ENCODE measurements at regions not wholly inside any gene's neighbourhood (a gene's known extent, or its start where the extent isn't known, plus 50 kb on each side); places are given as distances from the start of the nearest gene placed in this dataset.

DNA sequence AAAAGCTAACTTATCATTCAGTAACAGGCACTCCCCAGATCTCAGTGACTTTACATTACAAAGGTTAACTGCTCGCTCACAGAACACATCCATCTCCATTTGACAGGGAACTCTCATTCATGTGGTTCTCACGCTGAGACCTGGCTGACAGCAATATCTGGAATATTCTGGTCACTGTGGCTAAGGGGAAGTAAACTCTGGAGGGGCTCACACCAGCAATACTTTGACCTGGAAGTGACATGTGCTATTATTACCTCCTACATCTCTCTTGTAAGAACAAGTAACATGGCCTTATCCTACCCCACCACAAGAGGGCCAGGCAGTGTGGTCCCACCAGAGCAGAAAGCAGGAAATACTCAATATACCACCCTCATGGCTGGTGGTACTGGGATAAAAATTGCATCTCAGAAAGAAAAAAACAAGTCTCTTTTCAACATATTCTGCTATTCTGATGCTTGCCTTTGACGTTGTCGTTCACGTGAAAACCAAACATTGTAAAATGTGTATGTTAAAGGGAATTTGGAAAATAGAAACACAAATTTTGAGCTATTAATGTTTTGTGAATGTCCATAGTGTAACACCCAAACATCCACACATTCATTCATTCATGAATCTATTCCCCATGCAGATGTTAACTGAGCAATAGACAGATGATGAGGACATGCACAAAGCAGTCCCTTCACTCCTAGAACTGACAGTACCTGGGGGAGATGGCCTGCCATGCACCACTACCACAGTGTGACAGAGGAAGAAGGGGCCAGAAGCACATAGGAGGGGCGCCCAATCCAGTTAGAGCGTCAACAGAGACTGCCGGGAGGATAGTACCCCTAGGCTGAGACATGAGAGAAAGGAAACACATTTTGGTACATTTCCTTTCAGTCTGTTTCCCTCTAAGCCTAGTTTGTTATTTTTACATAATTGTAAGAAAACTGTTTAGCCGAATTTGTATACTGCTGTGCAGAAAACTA is 166.0 kb upstream of the SP4 start (continued):
- TF ChIP-seq AR (CRISPR knock-in tag; IDR thresholded peaks at IDR 0.05) (no peak), MAX (CRISPR knock-in tag; IDR thresholded peaks at IDR 0.05) (0 out of 2 replicates have a peak, but pooled peaks have one; percentile 36), PREB (CRISPR knock-in tag; IDR thresholded peaks at IDR 0.05; ENCODE audit: borderline replicate concordance) (no peak), ERG (CRISPR knock-in tag; IDR thresholded peaks at IDR 0.05) (peak; percentile 76; the same call in 1 of the 2 replicates), CREM (CRISPR knock-in tag; IDR thresholded peaks at IDR 0.05) (peak; percentile 46; the same call in 1 of the 2 replicates), PRRX2 (CRISPR knock-in tag; IDR thresholded peaks at IDR 0.05) (0 out of 2 replicates have a peak, but pooled peaks have one; percentile 40)
- TF ChIP-seq, protein P1, sequence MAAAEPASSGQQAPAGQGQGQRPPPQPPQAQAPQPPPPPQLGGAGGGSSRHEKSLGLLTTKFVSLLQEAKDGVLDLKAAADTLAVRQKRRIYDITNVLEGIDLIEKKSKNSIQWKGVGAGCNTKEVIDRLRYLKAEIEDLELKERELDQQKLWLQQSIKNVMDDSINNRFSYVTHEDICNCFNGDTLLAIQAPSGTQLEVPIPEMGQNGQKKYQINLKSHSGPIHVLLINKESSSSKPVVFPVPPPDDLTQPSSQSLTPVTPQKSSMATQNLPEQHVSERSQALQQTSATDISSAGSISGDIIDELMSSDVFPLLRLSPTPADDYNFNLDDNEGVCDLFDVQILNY (CRISPR knock-in tag; IDR thresholded peaks at IDR 0.05), result no peak
- TF ChIP-seq, protein P2, sequence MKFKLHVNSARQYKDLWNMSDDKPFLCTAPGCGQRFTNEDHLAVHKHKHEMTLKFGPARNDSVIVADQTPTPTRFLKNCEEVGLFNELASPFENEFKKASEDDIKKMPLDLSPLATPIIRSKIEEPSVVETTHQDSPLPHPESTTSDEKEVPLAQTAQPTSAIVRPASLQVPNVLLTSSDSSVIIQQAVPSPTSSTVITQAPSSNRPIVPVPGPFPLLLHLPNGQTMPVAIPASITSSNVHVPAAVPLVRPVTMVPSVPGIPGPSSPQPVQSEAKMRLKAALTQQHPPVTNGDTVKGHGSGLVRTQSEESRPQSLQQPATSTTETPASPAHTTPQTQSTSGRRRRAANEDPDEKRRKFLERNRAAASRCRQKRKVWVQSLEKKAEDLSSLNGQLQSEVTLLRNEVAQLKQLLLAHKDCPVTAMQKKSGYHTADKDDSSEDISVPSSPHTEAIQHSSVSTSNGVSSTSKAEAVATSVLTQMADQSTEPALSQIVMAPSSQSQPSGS (CRISPR knock-in tag; IDR thresholded peaks at IDR 0.05; ENCODE audit: borderline replicate concordance, low read depth), result no peak
- TF ChIP-seq, protein P3, sequence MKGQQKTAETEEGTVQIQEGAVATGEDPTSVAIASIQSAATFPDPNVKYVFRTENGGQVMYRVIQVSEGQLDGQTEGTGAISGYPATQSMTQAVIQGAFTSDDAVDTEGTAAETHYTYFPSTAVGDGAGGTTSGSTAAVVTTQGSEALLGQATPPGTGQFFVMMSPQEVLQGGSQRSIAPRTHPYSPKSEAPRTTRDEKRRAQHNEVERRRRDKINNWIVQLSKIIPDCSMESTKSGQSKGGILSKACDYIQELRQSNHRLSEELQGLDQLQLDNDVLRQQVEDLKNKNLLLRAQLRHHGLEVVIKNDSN (CRISPR knock-in tag; IDR thresholded peaks at IDR 0.05), result no peak
- TF ChIP-seq, protein P4, sequence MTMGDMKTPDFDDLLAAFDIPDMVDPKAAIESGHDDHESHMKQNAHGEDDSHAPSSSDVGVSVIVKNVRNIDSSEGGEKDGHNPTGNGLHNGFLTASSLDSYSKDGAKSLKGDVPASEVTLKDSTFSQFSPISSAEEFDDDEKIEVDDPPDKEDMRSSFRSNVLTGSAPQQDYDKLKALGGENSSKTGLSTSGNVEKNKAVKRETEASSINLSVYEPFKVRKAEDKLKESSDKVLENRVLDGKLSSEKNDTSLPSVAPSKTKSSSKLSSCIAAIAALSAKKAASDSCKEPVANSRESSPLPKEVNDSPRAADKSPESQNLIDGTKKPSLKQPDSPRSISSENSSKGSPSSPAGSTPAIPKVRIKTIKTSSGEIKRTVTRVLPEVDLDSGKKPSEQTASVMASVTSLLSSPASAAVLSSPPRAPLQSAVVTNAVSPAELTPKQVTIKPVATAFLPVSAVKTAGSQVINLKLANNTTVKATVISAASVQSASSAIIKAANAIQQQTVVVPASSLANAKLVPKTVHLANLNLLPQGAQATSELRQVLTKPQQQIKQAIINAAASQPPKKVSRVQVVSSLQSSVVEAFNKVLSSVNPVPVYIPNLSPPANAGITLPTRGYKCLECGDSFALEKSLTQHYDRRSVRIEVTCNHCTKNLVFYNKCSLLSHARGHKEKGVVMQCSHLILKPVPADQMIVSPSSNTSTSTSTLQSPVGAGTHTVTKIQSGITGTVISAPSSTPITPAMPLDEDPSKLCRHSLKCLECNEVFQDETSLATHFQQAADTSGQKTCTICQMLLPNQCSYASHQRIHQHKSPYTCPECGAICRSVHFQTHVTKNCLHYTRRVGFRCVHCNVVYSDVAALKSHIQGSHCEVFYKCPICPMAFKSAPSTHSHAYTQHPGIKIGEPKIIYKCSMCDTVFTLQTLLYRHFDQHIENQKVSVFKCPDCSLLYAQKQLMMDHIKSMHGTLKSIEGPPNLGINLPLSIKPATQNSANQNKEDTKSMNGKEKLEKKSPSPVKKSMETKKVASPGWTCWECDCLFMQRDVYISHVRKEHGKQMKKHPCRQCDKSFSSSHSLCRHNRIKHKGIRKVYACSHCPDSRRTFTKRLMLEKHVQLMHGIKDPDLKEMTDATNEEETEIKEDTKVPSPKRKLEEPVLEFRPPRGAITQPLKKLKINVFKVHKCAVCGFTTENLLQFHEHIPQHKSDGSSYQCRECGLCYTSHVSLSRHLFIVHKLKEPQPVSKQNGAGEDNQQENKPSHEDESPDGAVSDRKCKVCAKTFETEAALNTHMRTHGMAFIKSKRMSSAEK (CRISPR knock-in tag; IDR thresholded peaks at IDR 0.05; ENCODE audit: borderline replicate concordance), result no peak
